ENCODE measurements at regions not wholly inside any gene's neighbourhood (a gene's known extent, or its start where the extent isn't known, plus 50 kb on each side); places are given as distances from the start of the nearest gene placed in this dataset.

DNA sequence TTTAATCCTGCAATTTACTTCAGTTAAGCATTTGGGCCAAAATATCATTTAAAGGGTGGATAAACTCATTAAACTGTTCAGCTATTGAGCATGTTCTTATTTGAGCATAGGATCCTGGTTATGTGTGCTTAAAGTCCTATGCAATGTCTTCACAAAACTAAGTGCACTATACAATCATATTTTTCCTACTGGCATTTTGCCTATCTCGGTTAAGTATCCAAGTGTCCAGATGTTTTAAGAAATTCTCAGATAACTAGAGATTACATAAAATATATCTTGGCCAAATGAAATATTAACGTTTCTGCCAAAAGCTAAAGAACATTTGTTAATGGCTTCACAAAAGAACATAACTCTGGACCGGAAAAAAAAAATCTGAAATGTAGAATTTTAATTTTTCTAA, 250.8 kb upstream of the LRFN5 start:
- TF ChIP-seq, protein P1, sequence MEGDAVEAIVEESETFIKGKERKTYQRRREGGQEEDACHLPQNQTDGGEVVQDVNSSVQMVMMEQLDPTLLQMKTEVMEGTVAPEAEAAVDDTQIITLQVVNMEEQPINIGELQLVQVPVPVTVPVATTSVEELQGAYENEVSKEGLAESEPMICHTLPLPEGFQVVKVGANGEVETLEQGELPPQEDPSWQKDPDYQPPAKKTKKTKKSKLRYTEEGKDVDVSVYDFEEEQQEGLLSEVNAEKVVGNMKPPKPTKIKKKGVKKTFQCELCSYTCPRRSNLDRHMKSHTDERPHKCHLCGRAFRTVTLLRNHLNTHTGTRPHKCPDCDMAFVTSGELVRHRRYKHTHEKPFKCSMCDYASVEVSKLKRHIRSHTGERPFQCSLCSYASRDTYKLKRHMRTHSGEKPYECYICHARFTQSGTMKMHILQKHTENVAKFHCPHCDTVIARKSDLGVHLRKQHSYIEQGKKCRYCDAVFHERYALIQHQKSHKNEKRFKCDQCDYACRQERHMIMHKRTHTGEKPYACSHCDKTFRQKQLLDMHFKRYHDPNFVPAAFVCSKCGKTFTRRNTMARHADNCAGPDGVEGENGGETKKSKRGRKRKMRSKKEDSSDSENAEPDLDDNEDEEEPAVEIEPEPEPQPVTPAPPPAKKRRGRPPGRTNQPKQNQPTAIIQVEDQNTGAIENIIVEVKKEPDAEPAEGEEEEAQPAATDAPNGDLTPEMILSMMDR (IDR thresholded peaks at IDR 0.05) = no peak
- TF ChIP-seq POLR2A (IDR thresholded peaks at IDR 0.05) = no peak
